ENCODE measurements at regions not wholly inside any gene's neighbourhood (a gene's known extent, or its start where the extent isn't known, plus 50 kb on each side); places are given as distances from the start of the nearest gene placed in this dataset.

GRCh38 chr1:116189481-116189880, 78.3 kb downstream of the MAB21L3 start:
- Mint-ChIP-seq H3K27ac (no peak overlapping the region), H3K4me3 (no peak overlapping the region), H3K9me3 (peaks cover 4% of the 10 kb centered on the region; the same call in 1 of the 3 replicates), H3K27me3 (ENCODE audit: insufficient read depth, low read depth, poor library complexity) (no peaks in the 10 kb centered on the region), H3K36me3 (ENCODE audit: low read depth) (no peaks in the 10 kb centered on the region; the same call in 2 of the 3 replicates), H3K4me1 (peaks cover 6% of the 10 kb centered on the region)
- no peaks in the 10 kb centered on the region for H3K4me1 ChIP-seq (ENCODE audit: insufficient read depth)
- ATAC-seq, result no peak
- H3F3A ChIP-seq (replicated peaks; ENCODE audit: low read depth), result no peaks in the 10 kb centered on the region
- no peaks in the 10 kb centered on the region for H3K36me3 ChIP-seq (ENCODE audit: insufficient read depth)
- H3K4me2 ChIP-seq, result no peak overlapping the region
- no peak overlapping the region for H2AFZ ChIP-seq
- H4K20me1 ChIP-seq (replicated peaks; ENCODE audit: insufficient read depth), result no peaks in the 10 kb centered on the region
- no peaks in the 10 kb centered on the region for H3K9me2 ChIP-seq (ENCODE audit: insufficient read depth)
- no peaks in the 10 kb centered on the region for H3K27me3 ChIP-seq (ENCODE audit: insufficient read depth)
- no peak overlapping the region for H3K27ac ChIP-seq (ENCODE audit: low read depth)
- no peak for DNase-seq (ENCODE audit: low spot score)
- H3K4me3 ChIP-seq, result no peak overlapping the region
- no peaks in the 10 kb centered on the region for H3K79me2 ChIP-seq (replicated peaks; ENCODE audit: insufficient read depth)
- TF ChIP-seq EZH2 (IDR thresholded peaks at IDR 0.05; ENCODE audit: low read depth, unreplicated experiment) (no peak), EZH2phosphoT487 (IDR thresholded peaks at IDR 0.05; ENCODE audit: unreplicated experiment) (no peak), CTCF (conservative IDR thresholded peaks at IDR 0.05; ENCODE audit: low read depth in 2 of 2) (no peak)

- Histone ChIP-seq H3F3A (replicated peaks; ENCODE audit: low read depth) (no peaks in the 10 kb centered on the region), H3K4me1 (ENCODE audit: insufficient read depth) (no peaks in the 10 kb centered on the region), H4K20me1 (replicated peaks; ENCODE audit: insufficient read depth) (no peaks in the 10 kb centered on the region), H3K27ac (ENCODE audit: low read depth) (no peak overlapping the region), H3K79me2 (replicated peaks; ENCODE audit: insufficient read depth) (no peaks in the 10 kb centered on the region), H3K9me2 (ENCODE audit: insufficient read depth) (no peaks in the 10 kb centered on the region), H3K4me2 (no peak overlapping the region), H3K27me3 (ENCODE audit: insufficient read depth) (no peaks in the 10 kb centered on the region), H3K36me3 (ENCODE audit: insufficient read depth) (no peaks in the 10 kb centered on the region), H3K4me3 (no peak overlapping the region), H2AFZ (no peak overlapping the region)
- no peak for ATAC-seq
- Mint-ChIP-seq H3K36me3 (ENCODE audit: low read depth) (no peaks in the 10 kb centered on the region; the same call in 2 of the 3 replicates), H3K4me3 (no peak overlapping the region), H3K9me3 (peaks cover 4% of the 10 kb centered on the region; the same call in 1 of the 3 replicates), H3K27me3 (ENCODE audit: insufficient read depth, low read depth, poor library complexity) (no peaks in the 10 kb centered on the region), H3K27ac (no peak overlapping the region), H3K4me1 (peaks cover 6% of the 10 kb centered on the region)
- TF ChIP-seq ZNF114 (CRISPR knock-in tag; IDR thresholded peaks at IDR 0.05) (no peak), ZNF462 (CRISPR knock-in tag; IDR thresholded peaks at IDR 0.05) (no peak), EZH2 (IDR thresholded peaks at IDR 0.05; ENCODE audit: low read depth, unreplicated experiment) (no peak)
- DNase-seq (ENCODE audit: low spot score), result no peak
Measured at GRCh38 chr1:116191294-116191693, 80.1 kb downstream of the MAB21L3 start.
